ENCODE measurements at regions not wholly inside any gene's neighbourhood (a gene's known extent, or its start where the extent isn't known, plus 50 kb on each side); places are given as distances from the start of the nearest gene placed in this dataset.
"Not testable (repeated sequence)": the region's sequence is repeated elsewhere in the genome, so short reads cannot be mapped to it uniquely, and the experiment has no call there.

DNA sequence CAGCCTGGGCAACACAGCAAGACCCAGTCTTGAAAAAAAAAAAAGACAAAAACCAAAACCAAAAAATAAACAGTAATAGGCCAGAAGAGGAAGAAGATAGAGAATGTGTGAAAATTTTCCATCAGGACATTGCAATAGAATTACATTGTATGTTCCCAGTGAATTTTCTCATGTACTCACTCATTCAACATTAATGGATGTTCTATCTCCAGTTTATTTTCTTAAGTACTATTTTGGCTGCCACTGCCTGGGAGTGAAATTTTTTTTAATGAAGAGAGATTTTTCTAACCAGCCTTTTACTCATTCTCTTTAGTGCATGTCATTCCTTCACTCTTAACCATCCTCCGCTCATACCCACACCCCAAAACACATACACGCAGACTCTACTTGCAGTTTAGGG is 282.8 kb downstream of the ALDH8A1 start:
- no peak for DNase-seq

DNA sequence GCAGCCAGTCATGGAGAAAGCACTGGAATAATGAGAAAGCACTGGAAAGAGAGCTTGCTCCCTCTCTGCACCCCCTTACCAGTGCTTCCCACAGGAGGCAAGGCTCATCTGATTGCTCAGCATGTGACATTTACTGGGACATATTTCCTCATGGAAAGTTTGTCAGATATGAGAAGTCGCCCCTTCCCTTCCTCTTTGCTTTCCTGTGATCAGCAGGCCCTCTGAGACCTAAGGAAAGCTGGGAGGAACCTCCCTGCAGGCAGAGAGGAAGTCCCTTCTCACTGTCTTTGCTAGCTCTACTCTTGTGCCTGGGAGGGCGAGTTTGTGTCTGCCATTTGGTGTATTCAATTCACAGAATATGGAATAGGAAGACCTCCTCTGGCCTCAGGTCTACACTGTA is 283.8 kb downstream of the ALDH8A1 start:
- DNase-seq, result no peak

DNA sequence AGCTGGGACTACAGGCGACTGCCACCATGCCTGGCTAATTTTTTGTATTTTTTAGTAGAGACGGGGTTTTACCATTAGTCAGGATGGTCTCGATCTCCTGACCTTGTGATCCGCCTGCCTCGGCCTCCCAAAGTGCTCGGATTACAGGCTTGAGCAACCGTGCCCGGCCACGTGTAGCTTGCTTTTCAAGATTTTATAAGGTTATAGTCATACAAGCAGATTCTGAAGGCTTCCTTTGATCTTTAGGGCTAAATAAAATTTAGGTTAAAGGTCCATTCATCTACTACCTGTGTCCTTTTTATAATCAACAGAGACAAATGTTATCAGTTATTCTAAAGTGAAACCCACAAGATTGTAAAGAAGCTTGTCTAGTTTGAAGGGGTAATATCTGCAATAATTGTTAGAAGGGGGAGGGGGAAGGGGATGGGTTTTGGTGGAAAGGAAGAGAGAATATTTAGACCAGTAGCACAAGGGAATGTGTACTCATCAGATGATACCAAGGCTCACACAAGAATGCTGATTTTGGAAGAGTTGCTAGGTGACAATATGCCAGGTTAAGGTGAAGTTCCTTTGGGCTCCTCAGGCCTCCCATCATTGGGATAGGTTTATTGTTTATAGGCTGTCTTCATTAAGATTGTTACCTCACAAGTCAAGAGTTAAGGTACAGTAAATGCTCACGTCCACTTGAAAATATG is 284.7 kb downstream of the ALDH8A1 start:
- DNase-seq, result no peak

DNA sequence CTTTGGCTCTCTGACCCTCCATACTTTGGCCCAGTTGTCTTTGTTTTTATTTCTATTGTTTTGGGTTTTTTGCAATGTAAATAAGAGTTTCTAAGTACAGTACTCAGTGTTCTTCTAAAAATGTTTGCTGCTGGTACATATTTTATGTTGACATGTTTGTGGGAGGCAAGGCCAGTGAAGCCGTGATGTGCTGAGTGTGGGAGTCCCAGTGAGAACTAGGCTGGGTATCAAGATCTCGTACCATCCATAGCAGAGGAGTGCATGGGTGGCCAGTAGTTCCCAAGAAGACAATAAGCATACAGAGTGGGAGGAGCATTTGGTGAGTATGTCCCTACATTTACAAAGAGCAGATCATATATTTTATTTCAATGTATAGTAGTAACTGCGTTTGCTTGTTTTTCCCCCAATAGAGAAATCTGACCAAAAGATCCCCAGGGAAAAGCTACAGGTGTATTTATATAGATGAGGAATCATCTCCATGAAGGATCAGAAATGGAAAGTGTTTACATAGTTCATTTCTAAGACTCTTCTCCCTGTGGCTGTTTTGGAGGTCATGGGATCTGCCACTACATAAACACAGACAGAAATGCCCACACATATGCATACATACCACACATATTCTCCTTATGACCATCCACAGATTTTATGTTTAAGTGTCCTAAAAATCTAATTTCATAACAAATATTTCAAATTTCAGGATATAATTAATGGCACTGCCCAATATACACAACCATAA is 285.9 kb downstream of the ALDH8A1 start:
- DNase-seq, result no peak

DNA sequence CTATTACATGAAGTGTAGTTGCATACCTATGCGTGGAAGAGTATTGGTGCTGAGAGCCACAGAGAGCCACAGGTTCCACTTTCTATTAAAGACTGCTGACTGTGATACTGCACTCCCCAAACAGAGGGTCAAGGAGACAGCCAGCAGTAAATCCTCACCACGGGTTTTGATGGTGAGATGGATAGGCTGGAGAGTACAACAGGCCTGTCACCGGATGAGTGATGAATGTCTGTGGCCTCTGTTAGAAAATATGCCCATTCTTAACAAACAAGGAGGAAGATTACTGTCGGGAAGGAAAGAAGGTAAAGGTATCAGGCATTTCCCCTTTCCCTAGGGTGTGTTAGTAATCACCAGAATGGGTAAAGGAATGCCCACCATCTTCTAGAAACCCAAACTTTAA is 286.5 kb downstream of the ALDH8A1 start:
- no peak for DNase-seq

DNA sequence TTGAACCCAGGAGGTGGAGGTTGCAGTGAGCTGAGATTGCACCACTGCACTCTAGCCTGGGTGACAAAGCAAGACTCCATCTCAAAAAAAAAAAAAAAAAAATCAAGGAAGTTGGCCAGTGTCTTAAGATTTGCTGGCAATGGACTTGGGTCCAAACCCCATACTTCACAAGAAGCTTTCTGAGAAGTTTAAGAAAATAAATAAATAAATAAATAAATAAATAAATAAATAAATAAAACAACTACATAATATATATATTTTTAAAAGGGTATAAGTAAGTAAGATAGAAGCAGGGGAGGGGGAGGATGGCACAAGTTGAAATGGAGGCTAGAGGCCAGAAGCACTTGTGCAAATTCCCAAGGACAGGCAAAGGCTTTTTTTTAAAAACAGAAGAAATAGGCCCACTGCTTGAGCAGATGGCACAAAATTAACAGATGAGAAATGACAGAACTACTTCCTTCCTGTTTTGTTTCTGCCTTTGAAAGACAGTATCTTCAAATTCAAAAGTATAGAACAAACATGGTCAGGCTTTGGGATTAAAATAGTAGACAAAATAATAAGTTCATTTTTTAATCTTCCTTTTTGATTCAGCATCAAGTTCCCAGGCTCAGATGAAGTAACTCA is 287.7 kb downstream of the ALDH8A1 start:
- DNase-seq, result no peak

DNA sequence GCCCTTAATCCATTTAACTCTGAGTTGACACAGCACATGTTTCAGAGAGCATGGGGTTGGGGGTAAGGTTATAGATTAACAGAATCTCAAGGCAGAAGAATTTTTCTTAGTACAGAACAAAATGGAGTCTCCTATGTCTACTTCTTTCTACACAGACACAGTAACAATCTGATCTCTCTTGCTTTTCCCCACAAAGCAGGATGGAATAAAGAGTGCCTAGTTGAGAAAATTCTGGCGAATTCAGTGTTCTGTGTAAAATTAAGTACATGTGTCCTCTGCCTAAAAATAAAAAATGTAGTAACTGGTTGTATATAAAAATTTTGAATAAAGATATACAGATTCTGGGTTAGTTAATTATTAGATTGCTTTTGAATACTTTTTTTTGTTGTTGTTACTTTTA is 290.0 kb downstream of the ALDH8A1 start:
- DNase-seq, result not testable (repeated sequence)

DNA sequence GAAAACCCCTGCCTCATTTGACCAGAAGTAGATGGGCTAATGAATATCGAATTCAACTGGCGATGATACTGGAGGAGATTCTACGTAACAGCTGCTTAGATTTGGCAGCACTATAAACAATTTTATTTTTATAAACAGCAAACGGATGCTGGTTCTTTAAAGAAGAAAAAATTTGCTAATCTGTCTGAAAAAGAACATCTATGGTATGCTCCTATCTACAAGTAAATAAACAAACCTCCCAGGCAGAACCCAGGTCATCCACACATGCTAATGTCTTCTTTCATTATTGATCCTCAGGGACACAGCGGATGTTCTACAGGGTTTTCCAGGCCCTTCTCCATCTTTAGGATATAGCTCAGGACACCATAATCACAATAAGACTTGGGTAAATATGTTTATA is 291.3 kb downstream of the ALDH8A1 start:
- no peak for DNase-seq

DNA sequence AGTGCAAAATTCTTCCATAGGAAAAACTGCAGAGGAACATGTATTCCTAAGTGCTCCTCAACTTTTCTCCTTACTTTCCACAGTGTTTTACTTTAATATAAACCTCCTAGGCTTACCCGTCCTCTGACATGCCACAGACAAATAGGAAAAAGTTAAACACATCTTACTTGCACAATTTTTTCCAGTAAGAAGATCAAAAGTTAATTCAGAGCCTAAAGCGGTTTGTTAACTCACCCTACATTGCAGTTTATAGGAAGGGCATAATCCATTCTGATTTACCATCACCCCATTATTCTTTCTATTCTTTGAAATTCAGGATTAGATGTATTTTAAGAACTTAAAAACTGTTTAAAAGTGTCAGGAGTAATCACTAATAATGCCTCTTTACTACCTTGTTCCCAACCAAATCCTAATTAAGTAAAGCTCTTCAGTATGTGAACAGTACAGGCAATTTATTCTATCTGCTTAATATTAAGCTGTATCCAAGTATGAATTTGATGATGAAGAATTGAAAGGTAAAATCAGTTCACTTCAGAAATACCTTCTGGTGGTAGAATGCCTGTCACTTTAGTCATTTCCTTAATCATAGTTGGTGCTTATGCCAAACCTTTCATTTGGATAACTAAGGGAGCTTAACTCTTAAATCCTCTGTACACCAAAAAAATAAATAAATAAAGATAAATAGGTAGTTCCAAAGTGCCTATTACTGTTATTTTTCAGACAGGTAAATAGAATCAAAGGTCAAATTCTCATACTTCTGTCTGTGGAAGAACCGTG is 292.0 kb downstream of the ALDH8A1 start:
- no peak for DNase-seq

DNA sequence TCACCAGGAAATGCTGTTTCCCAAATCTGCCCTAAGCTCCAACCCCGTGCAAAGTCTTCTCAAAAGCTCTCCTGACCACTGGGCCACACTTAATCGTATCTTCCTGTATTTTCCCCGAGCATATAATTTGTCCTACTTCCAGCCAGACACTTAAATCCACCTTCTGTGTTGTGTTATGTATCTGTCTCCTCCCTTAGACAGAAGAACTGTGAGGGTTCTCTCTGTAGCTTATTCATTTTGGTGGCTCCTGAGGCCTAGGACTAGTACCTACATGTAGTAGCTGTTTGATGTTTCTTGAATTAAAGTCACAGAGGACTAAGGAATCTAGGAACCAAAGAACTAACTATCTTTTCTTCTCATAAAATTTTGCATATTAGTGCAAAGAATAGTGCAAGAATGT is 292.6 kb downstream of the ALDH8A1 start:
- DNase-seq, result no peak

DNA sequence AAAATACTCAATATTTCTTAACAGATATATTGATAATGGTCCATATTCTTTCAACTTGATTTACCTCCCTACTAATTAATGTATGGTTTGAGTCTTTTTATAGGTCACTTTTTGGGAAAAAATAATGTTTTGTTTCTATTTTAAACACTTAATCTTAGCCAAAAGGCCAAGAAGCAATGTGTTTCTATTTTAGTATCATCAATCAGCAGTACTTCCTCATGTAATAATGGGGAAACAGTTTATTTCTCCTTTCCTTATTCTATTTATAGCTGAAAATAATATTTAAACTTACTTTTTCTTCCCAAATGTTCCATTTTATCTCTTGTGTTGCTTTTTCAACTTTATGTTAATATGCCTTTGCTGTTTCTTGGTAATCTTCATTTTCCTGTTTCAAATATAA is 295.1 kb downstream of the ALDH8A1 start:
- no peak for DNase-seq

DNA sequence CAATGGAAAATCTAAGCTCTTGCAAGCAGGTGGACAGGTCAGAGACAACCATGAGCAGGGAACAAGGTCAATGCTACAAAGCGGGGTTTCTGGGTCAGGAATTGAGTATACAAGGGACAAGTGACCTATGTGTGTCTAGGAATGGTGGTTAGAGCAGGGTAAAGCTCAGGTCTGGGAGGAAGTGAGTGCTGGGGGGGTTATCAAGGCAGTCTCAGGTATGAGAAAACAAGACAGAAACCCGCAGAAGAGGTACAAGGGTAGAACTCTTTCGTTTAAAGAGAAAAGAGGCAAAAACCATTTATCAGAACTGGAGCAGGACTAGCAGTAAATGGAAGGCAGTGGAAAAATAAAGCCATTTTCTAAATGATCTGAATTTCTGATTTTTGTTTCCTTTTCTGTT is 298.4 kb downstream of the ALDH8A1 start:
- DNase-seq, result no peak

DNA sequence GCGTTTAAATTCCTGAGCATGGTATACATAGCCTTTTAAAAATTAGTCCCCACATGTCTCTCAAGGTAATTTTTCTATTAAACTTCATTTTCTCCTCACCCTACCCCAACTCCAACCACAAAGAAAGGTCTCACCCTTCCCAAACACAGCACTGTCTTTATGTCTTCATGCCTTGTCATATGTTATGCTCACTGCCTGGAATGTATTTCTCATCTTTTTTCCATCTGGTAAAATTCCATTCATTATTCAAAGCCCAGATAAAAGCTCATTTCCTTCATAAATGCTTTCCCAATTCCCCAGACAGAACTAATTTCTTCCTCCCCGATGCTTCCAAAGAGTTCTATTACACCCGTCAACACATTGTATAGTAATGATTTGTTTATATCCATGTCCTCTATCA is 302.0 kb downstream of the ALDH8A1 start:
- DNase-seq, result peak; percentile 87

DNA sequence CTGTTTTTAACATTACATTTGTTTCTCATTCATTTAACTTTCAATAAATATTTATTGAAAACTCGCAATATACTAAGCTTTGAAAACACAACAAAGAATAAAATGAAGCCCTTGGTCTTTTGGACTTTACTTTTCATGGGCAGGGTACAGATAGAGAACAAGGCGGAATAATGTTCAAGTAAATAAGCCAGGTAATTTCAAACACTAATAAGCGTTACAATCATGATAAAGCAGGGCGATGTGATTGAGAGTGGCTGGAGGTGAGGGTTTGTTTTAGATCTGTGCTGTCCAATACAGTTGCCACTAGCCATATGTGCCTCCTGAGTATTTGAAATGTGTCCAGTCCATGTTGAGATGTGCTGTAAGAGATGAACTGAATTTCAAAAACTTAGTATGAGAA is 307.1 kb downstream of the ALDH8A1 start:
- DNase-seq, result no peak

DNA sequence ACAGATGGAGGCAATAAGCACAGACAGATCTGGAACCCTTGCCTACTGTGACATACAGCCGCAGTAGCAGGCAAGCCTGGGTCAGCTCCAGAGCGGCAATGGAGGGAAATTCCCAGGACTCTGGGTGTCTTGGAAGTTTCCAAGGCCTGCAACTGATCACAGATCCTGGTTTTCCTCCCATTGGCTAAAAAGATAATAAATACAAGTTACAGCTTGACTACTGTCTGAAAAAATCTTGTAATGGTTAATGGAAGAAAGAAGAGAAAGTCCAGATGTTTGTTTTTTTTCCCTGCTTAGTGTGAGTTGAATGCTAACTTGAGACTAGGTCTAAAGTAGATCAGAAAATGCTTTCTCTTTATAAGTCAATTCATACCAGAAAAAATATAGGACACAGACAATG is 307.6 kb downstream of the ALDH8A1 start:
- DNase-seq, result peak; percentile 55

DNA sequence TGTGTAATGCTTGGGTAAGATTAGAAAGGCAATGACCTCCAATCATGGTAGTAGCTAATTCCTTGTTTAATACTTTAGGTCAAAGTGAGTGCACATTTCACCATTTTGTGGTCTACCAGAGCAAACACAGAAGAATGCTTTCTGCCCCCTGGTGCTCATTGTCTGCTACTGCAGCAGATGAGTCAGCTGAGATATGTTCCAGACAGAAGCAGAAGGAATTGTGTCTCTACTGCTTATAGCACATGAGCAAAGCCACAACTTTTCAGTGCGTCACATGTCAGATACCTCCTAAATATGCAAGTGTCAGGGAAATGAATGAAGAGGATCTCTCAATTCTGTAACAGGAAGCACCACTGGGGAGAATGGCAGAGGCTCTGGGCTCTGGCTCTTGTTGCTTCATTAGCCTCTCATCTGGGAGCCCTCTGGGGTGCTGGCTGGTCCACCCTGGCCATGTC is 308.9 kb downstream of the ALDH8A1 start:
- DNase-seq, result peak; percentile 92

DNA sequence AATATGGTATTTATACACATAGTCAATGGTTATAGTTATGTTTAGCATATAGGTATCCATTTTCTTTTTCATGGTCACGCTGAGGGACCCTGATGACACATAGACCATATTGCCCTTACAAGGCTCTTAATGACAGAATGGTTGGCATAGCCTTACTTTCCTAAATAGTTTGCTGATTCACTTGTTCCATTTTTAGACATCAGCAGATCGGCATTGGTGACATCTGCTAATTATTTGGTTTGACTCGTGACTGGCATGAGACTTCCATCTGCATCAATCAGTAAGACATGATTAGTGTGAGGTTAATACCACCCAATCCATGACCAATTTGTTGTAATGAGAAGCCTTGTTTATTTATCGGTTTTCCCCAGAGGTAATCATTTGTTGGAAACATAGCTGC is 309.7 kb downstream of the ALDH8A1 start:
- no peak for DNase-seq

DNA sequence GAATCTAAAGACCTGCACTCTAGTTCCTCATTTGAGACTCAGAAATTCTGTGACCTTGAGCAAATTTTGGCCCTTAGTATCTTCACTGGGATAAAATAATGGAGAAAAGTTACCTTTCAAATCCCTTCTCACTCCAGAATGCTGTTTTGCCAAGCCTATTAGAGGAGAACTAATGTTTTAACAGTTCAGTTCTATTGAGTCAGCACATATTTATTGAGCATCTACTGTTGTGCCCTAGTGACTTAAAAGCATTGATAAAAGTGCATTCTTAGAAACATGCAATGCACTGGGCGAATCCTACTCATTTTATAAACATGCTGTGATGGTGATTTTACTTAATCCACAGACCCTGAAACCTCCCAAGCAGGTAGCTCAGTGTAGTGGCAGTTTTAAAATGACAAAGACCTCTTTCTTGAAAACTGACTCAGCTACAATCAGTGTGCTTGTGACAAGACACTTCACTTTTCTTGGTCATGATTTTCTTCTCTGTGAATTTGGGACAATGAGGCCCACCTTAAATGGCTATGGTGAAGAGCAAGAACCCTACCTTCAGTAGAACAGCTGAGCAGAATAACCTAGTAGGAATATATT is 312.0 kb downstream of the ALDH8A1 start:
- no peak for DNase-seq

DNA sequence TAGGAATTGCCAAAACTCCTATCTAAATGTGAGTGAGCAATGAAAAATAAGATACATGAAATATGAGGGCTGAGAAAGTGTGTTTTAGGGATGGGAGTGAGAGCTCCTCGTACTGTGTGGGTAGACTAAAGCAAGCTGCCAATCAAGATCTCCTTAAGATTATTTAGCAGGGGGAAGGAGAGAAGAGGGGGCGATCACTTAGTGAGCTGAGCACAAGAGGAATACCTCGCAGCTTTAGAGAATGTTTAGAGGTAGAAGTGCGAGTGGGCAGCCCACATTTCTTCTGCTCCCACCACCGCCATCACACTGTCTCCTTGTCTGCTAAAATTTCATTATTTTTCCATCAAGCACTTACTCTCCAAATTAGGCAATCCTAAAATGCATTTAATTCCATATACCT is 312.6 kb downstream of the ALDH8A1 start:
- DNase-seq, result no peak

DNA sequence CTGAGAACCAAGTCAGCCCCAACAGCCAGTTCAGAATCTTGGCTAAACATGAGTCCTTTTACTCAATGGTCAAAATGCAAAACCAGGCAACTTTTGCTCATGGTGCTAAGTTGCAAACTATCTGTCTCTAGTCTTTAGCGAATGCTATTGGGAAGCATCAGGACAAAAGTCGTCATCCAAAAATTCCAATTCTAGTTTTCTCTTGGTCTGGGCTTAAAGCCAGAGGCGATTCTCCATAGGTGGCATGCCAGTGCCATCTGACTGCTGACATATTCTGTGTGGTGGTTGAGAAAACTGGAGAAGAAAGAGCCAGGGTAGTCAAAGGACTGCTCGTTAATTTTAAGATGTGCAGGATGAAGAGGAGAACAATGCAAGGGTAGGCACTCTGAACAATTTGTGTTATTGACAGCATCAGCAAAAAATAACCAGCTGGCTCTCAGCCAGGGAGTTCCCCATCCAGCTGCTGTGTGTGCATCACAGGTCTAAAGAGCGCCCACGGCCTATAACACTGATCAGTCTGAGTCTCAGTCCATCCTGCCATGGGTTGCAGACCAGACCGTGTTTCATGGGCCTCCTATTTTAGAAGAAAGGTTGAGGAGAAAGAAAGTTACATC is 313.6 kb downstream of the ALDH8A1 start:
- no peak for DNase-seq

DNA sequence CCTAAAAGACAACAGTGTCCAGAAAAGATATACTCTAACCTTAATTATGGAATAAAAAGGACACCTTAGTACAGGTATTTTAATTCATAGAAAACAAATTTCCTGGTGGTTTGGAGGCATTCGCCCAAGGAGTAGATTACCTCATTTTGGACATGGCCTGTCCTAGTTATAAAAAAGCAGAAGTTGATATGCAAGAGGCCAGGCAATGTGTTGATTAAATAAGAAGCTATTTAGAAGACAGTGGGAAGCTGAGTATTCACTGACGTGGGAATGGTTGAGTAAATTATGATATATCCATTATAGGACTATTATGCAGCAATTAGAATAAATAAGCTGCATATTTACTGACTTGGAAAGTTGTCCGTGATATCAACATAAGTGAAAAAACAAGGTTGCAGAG is 314.9 kb downstream of the ALDH8A1 start:
- DNase-seq, result no peak

DNA sequence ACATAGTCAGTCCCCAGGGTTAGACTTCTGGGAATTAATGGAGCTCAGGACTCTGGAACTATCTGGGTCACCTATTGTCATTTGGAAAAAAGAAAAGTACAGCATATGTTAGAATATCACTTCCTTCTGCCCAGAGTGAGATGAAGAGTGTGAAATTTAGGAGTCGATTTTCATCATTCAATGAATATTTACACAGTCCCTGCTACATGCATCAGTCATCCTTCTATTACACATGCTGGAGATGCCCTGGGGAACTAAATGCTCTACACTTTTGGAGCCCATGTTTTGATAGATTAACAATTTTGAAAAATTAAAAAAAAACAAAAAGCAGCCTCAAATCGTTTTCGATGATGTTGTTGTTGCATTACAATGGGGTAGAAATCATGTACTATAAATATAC is 315.4 kb downstream of the ALDH8A1 start:
- DNase-seq, result no peak

Measured in fibroblast of skin of right quadriceps (primary cell).